HepG2 (cell line): ENCODE measurements at regions not wholly inside any gene's neighbourhood (a gene's known extent, or its start where the extent isn't known, plus 50 kb on each side); places are given as distances from the start of the nearest gene placed in this dataset.

ENCODE experiments used
- ATAC-seq: fragments of 200-7000 bp; cut with Tn5 transposase; 3 replicates; pipeline ENCODE4 v1.9.1; 2020; ENCODE audit warnings: mild to moderate bottlenecking, moderate library complexity
- BruUV-seq: library from RNA; stranded (reverse); fragments of 400-500 nt; replicated peaks from 2 replicates; lab custom pipeline; 2021; lab: Mats Ljungman, UMichigan
- CTCF ChIA-PET: fragments of 300-600 bp; formaldehyde crosslinking; extraction: SDS; loops from one replicate; lab custom pipeline; 2021; ENCODE audit warnings: low total read pairs, inconsistent platforms, low intra/inter-chr PET ratio; lab: Yijun Ruan, JAX
- POLR2A ChIA-PET: fragments of 350-600 bp; sonication (Branson Sonifier 250); formaldehyde crosslinking; loops from one replicate; lab custom pipeline; 2020; ENCODE audit warnings: antibody characterized with exemption, inconsistent platforms; lab: Yijun Ruan, JAX
- DNase-seq: peaks from one replicate; pipeline ENCODE4 v3.0.0-alpha.2; 2015; ENCODE audit warnings: low spot score
- FAIRE-seq: peaks from 3 replicates; lab custom pipeline; 2011; peaks lifted over from hg19 to GRCh38; lab: Jason Lieb, UNC
- H2AFZ ChIP-seq: one replicate; pipeline ENCODE4 v1.6.1; 2011; ENCODE audit warnings: low read length, inconsistent platforms
- H3K27ac ChIP-seq: fragments of 300-600 bp; 3 replicates; pipeline ENCODE4 v1.8.0; 2011; ENCODE audit warnings: mixed run types, mild to moderate bottlenecking, mixed read lengths, low read length, inconsistent platforms; ENCODE audit not compliant: insufficient read depth; ENCODE audit errors: extremely low read length
- H3K27me3 ChIP-seq, 2 experiments: fragments of 200-600 bp in 1 of 2; 2 replicates in 1 of 2; 3 replicates in 1 of 2; pipeline versions ENCODE4 v1.6.0 to v1.8.0; 2011; ENCODE audit warnings: low read length in 2 of 2, mild to moderate bottlenecking in 2 of 2, moderate library complexity in 2 of 2, inconsistent platforms in 1 of 2; ENCODE audit not compliant: insufficient read depth in 2 of 2, control insufficient read depth in 1 of 2
- H3K36me3 ChIP-seq, 2 experiments: fragments of 200-600 bp in 1 of 2; replicated peaks in 1 of 2; 2 replicates in 1 of 2; 3 replicates in 1 of 2; pipeline versions ENCODE4 v1.5.1 to v1.8.0; 2011; ENCODE audit warnings: low read length in 2 of 2, inconsistent platforms in 1 of 2; ENCODE audit not compliant: insufficient read depth in 2 of 2, control insufficient read depth in 1 of 2
- H3K4me1 ChIP-seq: 2 replicates; pipeline ENCODE4 v1.5.1; 2012; ENCODE audit warnings: low read length, inconsistent platforms; ENCODE audit not compliant: insufficient read depth
- H3K4me2 ChIP-seq: 2 replicates; pipeline ENCODE4 v1.6.0; 2011; ENCODE audit warnings: low read depth, low read length, inconsistent platforms
- H3K4me3 ChIP-seq, 3 experiments: fragments of 200-600 bp in 1 of 3; sonication (generic), shearing (Covaris generic) in 1 of 3; replicated peaks in 1 of 3; 2 replicates each; pipeline ENCODE4 v1.5.1; 2011 to 2016; ENCODE audit warnings: low read length in 3 of 3, inconsistent platforms in 2 of 3, low read depth in 2 of 3, mild to moderate bottlenecking in 2 of 3, control low read depth in 1 of 3, mixed read lengths in 1 of 3; ENCODE audit not compliant: insufficient read depth in 1 of 3
- H3K79me2 ChIP-seq: one replicate; pipeline ENCODE4 v1.6.1; 2011; ENCODE audit warnings: low read length, inconsistent platforms; ENCODE audit not compliant: insufficient read depth
- H3K9ac ChIP-seq: 2 replicates; pipeline ENCODE4 v1.6.0; 2011; ENCODE audit warnings: mild to moderate bottlenecking, low read depth, low read length, inconsistent platforms; ENCODE audit not compliant: insufficient read depth
- H3K9me3 ChIP-seq: 2 replicates; pipeline ENCODE4 v1.5.1; 2012; ENCODE audit warnings: mild to moderate bottlenecking, low read length
- H4K20me1 ChIP-seq: 2 replicates; pipeline ENCODE4 v1.6.0; 2011; ENCODE audit warnings: inconsistent platforms, mild to moderate bottlenecking, low read length, moderate library complexity; ENCODE audit not compliant: insufficient read depth
- MATR3 ChIP-seq: sonication (generic); formaldehyde crosslinking; IDR thresholded peaks from 2 replicates; pipeline ENCODE4 v1.4.0; 2020; ENCODE audit warnings: missing genetic modification reagents
- SMAD1 ChIP-seq: sonication (generic); formaldehyde crosslinking; IDR thresholded peaks from 2 replicates; pipeline ENCODE4 v1.4.0; 2020; ENCODE audit warnings: missing genetic modification reagents, low read depth, mild to moderate bottlenecking, borderline replicate concordance
- SMAD9 ChIP-seq: sonication (generic); formaldehyde crosslinking; IDR thresholded peaks from 2 replicates; pipeline ENCODE4 v1.5.1; 2020; ENCODE audit warnings: mild to moderate bottlenecking, missing genetic modification reagents
- STAG1 ChIP-seq: sonication (generic); formaldehyde crosslinking; IDR thresholded peaks from 2 replicates; pipeline ENCODE4 v1.4.0; 2020; ENCODE audit warnings: missing genetic modification reagents
- ZBTB7B ChIP-seq: sonication (generic); formaldehyde crosslinking; IDR thresholded peaks from 2 replicates; pipeline ENCODE4 v1.4.0; 2020; ENCODE audit warnings: missing genetic modification reagents
- ZNF280D ChIP-seq: sonication (generic); formaldehyde crosslinking; IDR thresholded peaks from 2 replicates; pipeline ENCODE4 v1.5.1; 2020; ENCODE audit warnings: mild to moderate bottlenecking, missing genetic modification reagents
- ZNF317 ChIP-seq: sonication (generic); formaldehyde crosslinking; IDR thresholded peaks from 2 replicates; pipeline ENCODE4 v1.5.0; 2020; ENCODE audit warnings: mild to moderate bottlenecking, missing genetic modification reagents
- ZNF605 ChIP-seq: sonication (generic); formaldehyde crosslinking; IDR thresholded peaks from 2 replicates; pipeline ENCODE4 v1.8.0; 2022; ENCODE audit warnings: mild to moderate bottlenecking, missing genetic modification reagents
- ZNF747 ChIP-seq: sonication (generic); formaldehyde crosslinking; IDR thresholded peaks from 2 replicates; pipeline ENCODE4 v1.8.1; 2023; ENCODE audit warnings: missing genetic modification reagents, mild to moderate bottlenecking, borderline replicate concordance
- ZNF879 ChIP-seq: sonication (generic); formaldehyde crosslinking; IDR thresholded peaks from 2 replicates; pipeline ENCODE4 v1.8.1; 2023; ENCODE audit warnings: missing genetic modification reagents
- WGBS: methylation state at CpG from one replicate; pipeline ENCODE4 v1.1.6; 2017; ENCODE audit warnings: low lambda C conversion rate; 5-methylcytosine and 5-hydroxymethylcytosine counted together
- in situ Hi-C: cut with HindIII; loops from 2 replicates; pipeline ENCODE4 v1.10.0; 2017; ENCODE audit warnings: low pct_unique_long_range_greater_than_20kb; ENCODE audit not compliant: extremely low pct_ligation_motif_present
- intact Hi-C: fragments of 100-400 bp; cut with micrococcal nuclease; formaldehyde crosslinking; loops from one replicate; pipeline ENCODE4 v1.10.0; 2022; ENCODE audit not compliant: unreplicated experiment
- TF ChIP-seq, protein P1 (sequence below): sonication (generic); formaldehyde crosslinking; IDR thresholded peaks from one replicate; pipeline ENCODE4 v1.5.1; 2020; ENCODE audit warnings: mild to moderate bottlenecking, missing genetic modification reagents; ENCODE audit errors: not compliant biosample characterization

DNA sequence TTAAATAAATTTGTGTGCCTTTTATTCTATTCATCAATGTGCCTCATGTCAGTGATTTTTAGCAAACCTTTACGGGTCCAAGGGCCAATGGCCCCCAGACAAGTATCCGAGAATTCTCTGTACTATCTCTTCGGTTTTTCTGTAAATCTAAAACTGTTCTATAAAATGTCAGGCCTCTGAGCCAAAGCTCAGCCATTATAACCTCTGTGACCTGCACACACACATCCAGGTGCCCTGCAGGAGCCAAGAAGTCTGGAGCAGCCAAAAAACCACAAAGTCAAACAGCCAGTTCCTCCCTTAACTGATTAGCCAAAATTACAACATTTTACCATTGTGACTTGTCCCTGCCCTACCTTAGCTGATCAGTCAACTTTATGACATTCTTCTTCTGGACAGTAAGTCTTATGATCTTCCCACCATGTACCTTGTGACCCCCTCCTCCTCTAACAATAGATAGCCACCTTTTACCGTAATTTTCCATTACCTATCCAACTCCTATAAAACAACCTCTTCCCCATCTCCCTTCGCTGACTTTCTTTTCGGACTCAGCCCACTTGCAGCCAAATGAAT is 363.8 kb downstream of the SEMA3D start (continued):
- TF ChIP-seq ZNF879 (CRISPR knock-in tag) (no peak), ZNF747 (no peak), ZNF605 (CRISPR knock-in tag) (no peak), ZNF317 (no peak)

DNA sequence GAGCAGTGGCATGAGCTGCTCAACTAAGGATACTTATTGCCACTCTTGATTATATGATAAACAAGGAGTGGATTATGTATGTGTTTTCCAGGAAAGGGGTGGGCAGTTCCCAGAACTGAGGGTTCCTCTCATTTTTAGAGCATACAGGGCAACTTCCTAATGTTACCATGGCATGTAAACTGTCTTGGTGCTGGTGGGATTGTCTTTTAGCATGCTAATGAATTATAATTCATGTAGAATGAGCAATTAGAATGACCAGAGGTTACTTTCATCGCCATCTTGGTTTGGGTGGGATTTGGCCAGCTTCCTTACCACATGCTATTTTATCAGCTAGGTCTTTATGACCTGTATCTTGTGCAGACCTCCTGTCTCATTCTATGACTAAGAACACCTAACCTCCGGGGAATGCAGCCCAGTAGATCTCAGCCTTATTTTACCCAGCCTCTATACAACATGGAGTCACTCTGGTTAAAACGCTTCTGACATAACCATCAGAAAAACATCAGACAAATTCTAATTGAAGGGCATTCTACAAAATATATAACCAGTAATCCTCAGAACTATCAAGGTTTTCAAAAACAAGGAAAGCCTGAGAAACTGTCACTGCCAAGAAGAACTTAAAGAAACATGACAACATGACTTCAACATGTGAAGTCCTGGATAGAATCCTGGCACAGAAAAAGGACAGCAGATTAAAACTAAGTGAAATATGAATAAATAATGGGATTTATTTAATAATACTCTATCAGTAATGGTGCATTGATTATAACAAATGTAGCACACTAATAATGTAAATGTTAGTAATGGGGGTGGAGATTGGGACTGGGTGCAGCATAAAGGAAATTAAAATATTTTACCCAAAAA is 365.0 kb downstream of the SEMA3D start:
- ChIA-PET CTCF (no interaction called here), POLR2A (no interaction called here)
- Histone ChIP-seq H3K36me3 (no peaks in the 10 kb centered on the region), H3K27ac (no peak overlapping the region), H3K4me3 (no peak overlapping the region), H3K4me1 (no peaks in the 10 kb centered on the region), H3K4me2 (no peak overlapping the region), H4K20me1 (no peaks in the 10 kb centered on the region), H3K9me3 (no peaks in the 10 kb centered on the region), H2AFZ (no peak overlapping the region), H3K79me2 (no peaks in the 10 kb centered on the region), H3K9ac (no peak overlapping the region), H3K27me3 (no peaks in the 10 kb centered on the region)
- BruUV-seq: no TSS peak
- intact Hi-C loops (no loop called here), in situ Hi-C loops (no loop called here)
- FAIRE-seq (no peak), DNase-seq (no peak), ATAC-seq (no peak)
- WGBS: 0% methylated on average over 3 of the region's 3 CpGs
- no peak for TF ChIP-seq MATR3 (CRISPR knock-in tag)
- TF ChIP-seq, protein P1, sequence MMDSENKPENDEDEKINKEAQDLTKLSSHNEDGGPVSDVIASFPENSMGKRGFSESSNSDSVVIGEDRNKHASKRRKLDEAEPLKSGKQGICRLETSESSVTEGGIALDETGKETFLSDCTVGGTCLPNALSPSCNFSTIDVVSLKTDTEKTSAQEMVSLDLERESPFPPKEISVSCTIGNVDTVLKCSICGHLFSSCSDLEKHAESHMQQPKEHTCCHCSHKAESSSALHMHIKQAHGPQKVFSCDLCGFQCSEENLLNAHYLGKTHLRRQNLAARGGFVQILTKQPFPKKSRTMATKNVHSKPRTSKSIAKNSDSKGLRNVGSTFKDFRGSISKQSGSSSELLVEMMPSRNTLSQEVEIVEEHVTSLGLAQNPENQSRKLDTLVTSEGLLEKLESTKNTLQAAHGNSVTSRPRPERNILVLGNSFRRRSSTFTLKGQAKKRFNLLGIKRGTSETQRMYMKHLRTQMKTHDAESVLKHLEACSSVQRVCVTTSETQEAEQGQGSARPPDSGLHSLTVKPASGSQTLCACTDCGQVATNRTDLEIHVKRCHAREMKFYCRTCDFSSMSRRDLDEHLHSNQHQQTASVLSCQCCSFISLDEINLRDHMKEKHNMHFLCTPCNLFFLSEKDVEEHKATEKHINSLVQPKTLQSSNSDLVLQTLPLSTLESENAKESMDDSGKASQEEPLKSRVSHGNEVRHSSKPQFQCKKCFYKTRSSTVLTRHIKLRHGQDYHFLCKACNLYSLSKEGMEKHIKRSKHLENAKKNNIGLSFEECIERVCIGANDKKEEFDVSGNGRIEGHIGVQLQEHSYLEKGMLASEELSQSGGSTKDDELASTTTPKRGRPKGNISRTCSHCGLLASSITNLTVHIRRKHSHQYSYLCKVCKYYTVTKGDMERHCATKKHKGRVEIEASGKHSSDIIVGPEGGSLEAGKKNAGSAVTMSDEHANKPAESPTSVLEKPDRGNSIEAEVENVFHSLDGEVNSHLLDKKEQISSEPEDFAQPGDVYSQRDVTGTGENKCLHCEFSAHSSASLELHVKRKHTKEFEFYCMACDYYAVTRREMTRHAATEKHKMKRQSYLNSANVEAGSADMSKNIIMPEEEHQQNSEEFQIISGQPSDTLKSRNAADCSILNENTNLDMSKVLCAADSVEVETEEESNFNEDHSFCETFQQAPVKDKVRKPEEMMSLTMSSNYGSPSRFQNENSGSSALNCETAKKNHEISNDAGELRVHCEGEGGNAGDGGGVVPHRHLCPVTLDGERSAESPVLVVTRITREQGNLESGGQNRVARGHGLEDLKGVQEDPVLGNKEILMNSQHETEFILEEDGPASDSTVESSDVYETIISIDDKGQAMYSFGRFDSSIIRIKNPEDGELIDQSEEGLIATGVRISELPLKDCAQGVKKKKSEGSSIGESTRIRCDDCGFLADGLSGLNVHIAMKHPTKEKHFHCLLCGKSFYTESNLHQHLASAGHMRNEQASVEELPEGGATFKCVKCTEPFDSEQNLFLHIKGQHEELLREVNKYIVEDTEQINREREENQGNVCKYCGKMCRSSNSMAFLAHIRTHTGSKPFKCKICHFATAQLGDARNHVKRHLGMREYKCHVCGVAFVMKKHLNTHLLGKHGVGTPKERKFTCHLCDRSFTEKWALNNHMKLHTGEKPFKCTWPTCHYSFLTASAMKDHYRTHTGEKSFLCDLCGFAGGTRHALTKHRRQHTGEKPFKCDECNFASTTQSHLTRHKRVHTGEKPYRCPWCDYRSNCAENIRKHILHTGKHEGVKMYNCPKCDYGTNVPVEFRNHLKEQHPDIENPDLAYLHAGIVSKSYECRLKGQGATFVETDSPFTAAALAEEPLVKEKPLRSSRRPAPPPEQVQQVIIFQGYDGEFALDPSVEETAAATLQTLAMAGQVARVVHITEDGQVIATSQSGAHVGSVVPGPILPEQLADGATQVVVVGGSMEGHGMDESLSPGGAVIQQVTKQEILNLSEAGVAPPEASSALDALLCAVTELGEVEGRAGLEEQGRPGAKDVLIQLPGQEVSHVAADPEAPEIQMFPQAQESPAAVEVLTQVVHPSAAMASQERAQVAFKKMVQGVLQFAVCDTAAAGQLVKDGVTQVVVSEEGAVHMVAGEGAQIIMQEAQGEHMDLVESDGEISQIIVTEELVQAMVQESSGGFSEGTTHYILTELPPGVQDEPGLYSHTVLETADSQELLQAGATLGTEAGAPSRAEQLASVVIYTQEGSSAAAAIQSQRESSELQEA (CRISPR knock-in tag): no peak
- TF ChIP-seq ZBTB7B (CRISPR knock-in tag): no peak
- no peak for TF ChIP-seq SMAD9
- no peak for TF ChIP-seq ZNF280D (CRISPR knock-in tag)
- TF ChIP-seq SMAD1 (CRISPR knock-in tag): no peak
- no peak for TF ChIP-seq STAG1 (CRISPR knock-in tag)
